Osteoblast (primary cell): ENCODE measurements at regions not wholly inside any gene's neighbourhood (a gene's known extent, or its start where the extent isn't known, plus 50 kb on each side); places are given as distances from the start of the nearest gene placed in this dataset.

Experiments used
- DNase-seq: peaks from one replicate; pipeline ENCODE4 v3.0.0; 2011; ENCODE audit warnings: low spot score, mixed read lengths; ENCODE audit not compliant: insufficient read length; ENCODE audit errors: missing footprints
- H2AFZ ChIP-seq: 2 replicates; pipeline ENCODE4 v1.6.0; 2011; ENCODE audit warnings: mild to moderate bottlenecking, low read length
- H3K27ac ChIP-seq: 2 replicates; pipeline ENCODE4 v1.5.1; 2011; ENCODE audit warnings: mild to moderate bottlenecking, low read depth, low read length, moderate library complexity
- H3K27me3 ChIP-seq: 2 replicates; pipeline ENCODE4 v1.6.0; 2012; ENCODE audit warnings: mild to moderate bottlenecking, control low read depth, inconsistent platforms, low read length, moderate library complexity; ENCODE audit not compliant: insufficient read depth
- H3K36me3 ChIP-seq: 2 replicates; pipeline ENCODE4 v1.5.1; 2011; ENCODE audit warnings: mild to moderate bottlenecking, low read length, control low read depth, moderate library complexity; ENCODE audit not compliant: insufficient read depth
- H3K4me1 ChIP-seq: 2 replicates; pipeline ENCODE4 v1.5.1; 2011; ENCODE audit warnings: mild to moderate bottlenecking, low read length, control low read depth, moderate library complexity; ENCODE audit not compliant: insufficient read depth
- H3K4me2 ChIP-seq: 2 replicates; pipeline ENCODE4 v1.6.0; 2011; ENCODE audit warnings: mild to moderate bottlenecking, low read length; ENCODE audit not compliant: insufficient read depth
- H3K4me3 ChIP-seq: fragments of 200-600 bp; sonication (generic); 3 replicates; pipeline ENCODE4 v1.5.1; 2012; ENCODE audit warnings: mild to moderate bottlenecking, low read length, inconsistent platforms; ENCODE audit not compliant: insufficient read depth
- H3K79me2 ChIP-seq: 2 replicates; pipeline ENCODE4 v1.6.0; 2012; ENCODE audit warnings: mild to moderate bottlenecking, low read length, control low read depth, inconsistent platforms; ENCODE audit not compliant: insufficient read depth
- H3K9me3 ChIP-seq: 2 replicates; pipeline ENCODE4 v1.5.1; 2011; ENCODE audit warnings: low read depth, low read length, control low read depth
- H4K20me1 ChIP-seq: 2 replicates; pipeline ENCODE4 v1.6.0; 2012; ENCODE audit warnings: mild to moderate bottlenecking, low read length, control low read depth; ENCODE audit not compliant: insufficient read depth
- TF ChIP-seq, protein P1 (sequence below): IDR thresholded peaks from 2 replicates; pipeline ENCODE4 v1.5.1; 2011; ENCODE audit warnings: mild to moderate bottlenecking, low read depth, low read length, moderate library complexity; ENCODE audit errors: extremely low read depth

DNA sequence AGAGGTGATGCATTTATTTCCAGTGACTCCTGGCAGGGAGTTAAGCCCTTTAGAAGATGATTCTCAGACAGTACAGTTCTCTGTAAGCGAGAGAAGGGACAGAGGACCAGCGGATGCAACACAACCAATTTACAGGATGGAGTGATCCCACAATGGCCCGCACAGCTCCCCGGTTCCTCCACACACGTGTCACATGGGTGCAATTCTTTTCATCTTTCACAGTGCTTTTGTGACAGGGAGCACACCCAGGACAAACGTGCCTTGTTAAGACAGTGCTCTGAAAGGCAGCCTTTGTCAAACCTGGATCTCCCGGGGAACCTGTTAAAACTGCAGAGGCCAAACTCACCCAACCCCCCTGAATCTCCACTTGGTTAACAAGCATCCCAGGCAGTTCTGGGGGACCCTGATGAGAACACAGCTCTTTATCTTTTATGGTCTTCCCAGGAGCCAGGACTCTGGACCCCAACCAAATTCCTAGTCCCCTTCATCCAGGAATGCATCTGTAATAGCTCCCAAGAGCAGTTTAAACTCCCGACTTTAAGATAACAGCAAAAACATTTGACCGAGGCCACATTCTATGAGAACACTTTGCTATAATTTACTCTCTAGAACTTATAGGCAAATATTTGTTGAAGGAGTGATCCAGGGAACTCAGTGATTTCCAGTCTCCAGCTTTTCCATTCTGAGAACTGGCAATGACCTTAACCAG, 134.9 kb upstream of the CDH5 start:
- Histone ChIP-seq H3K4me1 (no peaks in the 10 kb centered on the region), H3K27ac (no peak overlapping the region), H3K9me3 (no peaks in the 10 kb centered on the region), H3K36me3 (no peaks in the 10 kb centered on the region), H2AFZ (no peak overlapping the region), H3K27me3 (peaks cover 22% of the 10 kb centered on the region), H3K4me2 (no peak overlapping the region), H3K79me2 (no peaks in the 10 kb centered on the region), H4K20me1 (no peaks in the 10 kb centered on the region), H3K4me3 (no peak overlapping the region)
- DNase-seq = no peak
- TF ChIP-seq, protein P1, sequence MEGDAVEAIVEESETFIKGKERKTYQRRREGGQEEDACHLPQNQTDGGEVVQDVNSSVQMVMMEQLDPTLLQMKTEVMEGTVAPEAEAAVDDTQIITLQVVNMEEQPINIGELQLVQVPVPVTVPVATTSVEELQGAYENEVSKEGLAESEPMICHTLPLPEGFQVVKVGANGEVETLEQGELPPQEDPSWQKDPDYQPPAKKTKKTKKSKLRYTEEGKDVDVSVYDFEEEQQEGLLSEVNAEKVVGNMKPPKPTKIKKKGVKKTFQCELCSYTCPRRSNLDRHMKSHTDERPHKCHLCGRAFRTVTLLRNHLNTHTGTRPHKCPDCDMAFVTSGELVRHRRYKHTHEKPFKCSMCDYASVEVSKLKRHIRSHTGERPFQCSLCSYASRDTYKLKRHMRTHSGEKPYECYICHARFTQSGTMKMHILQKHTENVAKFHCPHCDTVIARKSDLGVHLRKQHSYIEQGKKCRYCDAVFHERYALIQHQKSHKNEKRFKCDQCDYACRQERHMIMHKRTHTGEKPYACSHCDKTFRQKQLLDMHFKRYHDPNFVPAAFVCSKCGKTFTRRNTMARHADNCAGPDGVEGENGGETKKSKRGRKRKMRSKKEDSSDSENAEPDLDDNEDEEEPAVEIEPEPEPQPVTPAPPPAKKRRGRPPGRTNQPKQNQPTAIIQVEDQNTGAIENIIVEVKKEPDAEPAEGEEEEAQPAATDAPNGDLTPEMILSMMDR = no peak

DNA sequence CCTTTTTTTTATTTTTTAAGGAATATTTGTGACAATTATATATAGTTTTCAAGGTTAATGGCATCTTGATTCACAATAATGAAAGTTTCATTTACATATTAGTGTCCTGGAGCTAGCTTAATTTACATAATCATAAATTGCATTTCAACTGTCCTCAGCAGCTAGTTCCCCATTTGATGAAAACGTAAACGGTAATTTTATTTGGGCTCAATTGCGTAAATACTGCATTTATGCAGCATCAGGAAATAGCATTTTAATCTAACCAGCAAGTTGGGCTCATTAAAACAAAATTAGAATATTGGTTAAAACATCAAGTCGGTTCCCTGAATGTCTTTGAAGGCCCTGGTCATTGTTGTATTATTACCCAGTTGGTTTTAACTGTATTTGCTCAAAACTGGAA, 136.8 kb upstream of the CDH5 start:
- TF ChIP-seq, protein P1 = no peak
- no peak overlapping the region for H3K4me2 ChIP-seq
- H2AFZ ChIP-seq = no peak overlapping the region
- DNase-seq = no peak
- no peaks in the 10 kb centered on the region for H4K20me1 ChIP-seq
- H3K36me3 ChIP-seq = no peaks in the 10 kb centered on the region
- H3K79me2 ChIP-seq = no peaks in the 10 kb centered on the region
- H3K4me3 ChIP-seq = no peak overlapping the region
- no peaks in the 10 kb centered on the region for H3K9me3 ChIP-seq
- no peak overlapping the region for H3K27ac ChIP-seq
- no peaks in the 10 kb centered on the region for H3K4me1 ChIP-seq
- H3K27me3 ChIP-seq = peaks cover 18% of the 10 kb centered on the region

DNA sequence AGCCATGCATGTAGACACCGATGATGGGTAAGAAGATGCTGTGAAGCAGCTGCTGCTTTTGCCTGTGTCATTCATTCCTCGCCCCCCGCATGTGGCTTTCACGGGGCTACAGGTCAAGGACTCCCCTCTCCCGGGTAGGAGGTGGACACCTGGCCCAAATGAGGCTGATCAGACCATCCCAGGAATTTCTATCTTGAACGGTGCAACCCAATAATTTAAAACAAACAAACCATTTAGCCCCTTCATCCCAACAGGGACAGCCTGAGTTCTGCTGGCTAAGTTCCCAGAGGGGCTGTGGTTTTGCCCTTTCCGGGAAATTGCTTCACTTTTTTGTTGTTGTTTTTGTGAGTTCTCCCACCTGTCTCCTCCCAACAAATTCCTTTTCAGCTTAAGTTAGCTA, 137.7 kb upstream of the CDH5 start:
- DNase-seq = no peak
- no peak overlapping the region for H3K4me2 ChIP-seq
- H3K36me3 ChIP-seq = no peaks in the 10 kb centered on the region

More for the DNA sequence above, 137.7 kb upstream of the CDH5 start:
- Histone ChIP-seq H3K4me1 (peaks cover under 1% of the 10 kb centered on the region), H3K9me3 (no peaks in the 10 kb centered on the region), H4K20me1 (no peaks in the 10 kb centered on the region), H3K27ac (no peak overlapping the region), H3K4me3 (no peak overlapping the region), H3K79me2 (no peaks in the 10 kb centered on the region), H2AFZ (no peak overlapping the region), H3K27me3 (peaks cover 12% of the 10 kb centered on the region)
- TF ChIP-seq, protein P1 = no peak
